Pancreas (tissue), 10 donors: ENCODE measurements at regions not wholly inside any gene's neighbourhood (a gene's known extent, or its start where the extent isn't known, plus 50 kb on each side); places are given as distances from the start of the nearest gene placed in this dataset.

Experiments used
- ATAC-seq, 4 donors: fragments of 200-7000 bp; cut with Tn5 transposase; one replicate each; pipeline versions ENCODE4 v1.8.0 to v1.9.1; 2020; ENCODE audit warnings: mild to moderate bottlenecking in 4 of 4, moderate library complexity in 4 of 4
- DNase-seq, 6 donors: peaks; one replicate each; pipeline ENCODE4 v3.0.0-alpha.2; 2020
- FAIRE-seq: peaks from 2 replicates; lab custom pipeline; 2012; peaks lifted over from hg19 to GRCh38; lab: Jason Lieb, UNC
- H3K27ac ChIP-seq, 4 donors: fragments of 200-600 bp; sonication (generic); 1 replicate in 3 of 4; 2 replicates in 1 of 4; pipeline versions ENCODE4 v1.5.0 to v1.8.0; 2020
- H3K27me3 ChIP-seq, 4 donors: fragments of 200-600 bp; one replicate each; pipeline ENCODE4 v1.8.0; 2021
- H3K36me3 ChIP-seq, 3 donors: fragments of 200-600 bp; sonication (generic) in 1 of 3; one replicate each; pipeline versions ENCODE4 v1.5.0 to v1.8.0; 2020 to 2021
- H3K4me1 ChIP-seq, 3 donors: fragments of 200-600 bp; one replicate each; pipeline ENCODE4 v1.8.0; 2021
- H3K4me3 ChIP-seq, 4 donors: fragments of 200-600 bp; sonication (generic) in 2 of 4; one replicate each; pipeline versions ENCODE4 v1.5.0 to v1.8.0; 2020 to 2021
- H3K9me3 ChIP-seq, 4 donors: fragments of 200-600 bp; one replicate each; pipeline ENCODE4 v1.8.0; 2021
- WGBS, 2 donors: extraction: QIAGEN DNeasy Blood & Tissue Kit; methylation state at CpG; one replicate each; pipeline ENCODE4 v1.1.7; 2013; 5-methylcytosine and 5-hydroxymethylcytosine counted together
- intact Hi-C, 3 donors: fragments of 100-400 bp; cut with DNase I; formaldehyde crosslinking; loops; one replicate each; pipeline versions ENCODE4 v1.11.1 to v1.14.2; 2022
- TF ChIP-seq, protein P1 (sequence below), 4 donors: fragments of 200-600 bp; sonication (generic) in 3 of 4; IDR thresholded peaks; one replicate each; pipeline versions ENCODE4 v1.5.0 to v1.8.0; 2021; ENCODE audit warnings: antibody characterized with exemption in 4 of 4
- donor health status: healthy with polysubstance abuse.
- donor health status: DM: no; HTN: no; CAD: no; lungs with moderate emphysema.
- donor health status: DM: no; HTN: no; CAD: no.
- donor health status: control.
- donor health status: control.
- donor health status: Bipolar disorder and iron deficiency.
- donor health status: DM: yes; HTN: yes; CAD: no.
- donor health status: DM: no; HTN: no; CAD: no.
- donor health status: DM: no; HTN: no; CAD: no.
- donor health status: DM: yes; HTN: yes; CAD: no.

DNA sequence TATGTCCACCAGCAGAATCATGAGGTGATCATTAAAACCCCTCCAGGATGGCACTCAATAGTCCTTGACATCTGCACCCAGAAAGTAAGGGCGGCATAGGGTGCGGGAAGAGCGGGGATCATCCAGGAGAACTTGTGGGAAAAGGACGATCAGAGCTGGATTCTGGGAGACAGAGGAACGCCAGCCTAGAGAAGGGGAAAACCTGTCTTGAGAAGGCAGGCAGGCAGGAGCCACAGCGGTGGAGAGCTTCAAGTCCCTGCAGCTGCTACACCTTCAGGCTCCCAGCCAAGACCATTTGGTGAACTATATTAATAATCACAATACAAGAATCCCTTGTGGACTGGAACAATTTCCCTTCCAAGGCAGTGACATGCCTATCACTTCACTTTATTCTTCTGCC, 134.3 kb downstream of the BUD13 start:
- Histone ChIP-seq H3K4me1 (no peaks in the 10 kb centered on the region), H3K27me3 (no peaks in the 10 kb centered on the region), H3K4me3 (no peak overlapping the region), H3K36me3 (no peaks in the 10 kb centered on the region), H3K9me3 (no peaks in the 10 kb centered on the region), H3K27ac (no peak overlapping the region)
- TF ChIP-seq, protein P1, sequence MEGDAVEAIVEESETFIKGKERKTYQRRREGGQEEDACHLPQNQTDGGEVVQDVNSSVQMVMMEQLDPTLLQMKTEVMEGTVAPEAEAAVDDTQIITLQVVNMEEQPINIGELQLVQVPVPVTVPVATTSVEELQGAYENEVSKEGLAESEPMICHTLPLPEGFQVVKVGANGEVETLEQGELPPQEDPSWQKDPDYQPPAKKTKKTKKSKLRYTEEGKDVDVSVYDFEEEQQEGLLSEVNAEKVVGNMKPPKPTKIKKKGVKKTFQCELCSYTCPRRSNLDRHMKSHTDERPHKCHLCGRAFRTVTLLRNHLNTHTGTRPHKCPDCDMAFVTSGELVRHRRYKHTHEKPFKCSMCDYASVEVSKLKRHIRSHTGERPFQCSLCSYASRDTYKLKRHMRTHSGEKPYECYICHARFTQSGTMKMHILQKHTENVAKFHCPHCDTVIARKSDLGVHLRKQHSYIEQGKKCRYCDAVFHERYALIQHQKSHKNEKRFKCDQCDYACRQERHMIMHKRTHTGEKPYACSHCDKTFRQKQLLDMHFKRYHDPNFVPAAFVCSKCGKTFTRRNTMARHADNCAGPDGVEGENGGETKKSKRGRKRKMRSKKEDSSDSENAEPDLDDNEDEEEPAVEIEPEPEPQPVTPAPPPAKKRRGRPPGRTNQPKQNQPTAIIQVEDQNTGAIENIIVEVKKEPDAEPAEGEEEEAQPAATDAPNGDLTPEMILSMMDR (IDR thresholded peaks at IDR 0.05) = no peak
- no peak for DNase-seq
- FAIRE-seq = no peak
- intact Hi-C loops = no loop called here
- ATAC-seq = no peak
- 71 to 81% methylated on average over 6 of the region's 6 CpGs for WGBS, 2 donors

DNA sequence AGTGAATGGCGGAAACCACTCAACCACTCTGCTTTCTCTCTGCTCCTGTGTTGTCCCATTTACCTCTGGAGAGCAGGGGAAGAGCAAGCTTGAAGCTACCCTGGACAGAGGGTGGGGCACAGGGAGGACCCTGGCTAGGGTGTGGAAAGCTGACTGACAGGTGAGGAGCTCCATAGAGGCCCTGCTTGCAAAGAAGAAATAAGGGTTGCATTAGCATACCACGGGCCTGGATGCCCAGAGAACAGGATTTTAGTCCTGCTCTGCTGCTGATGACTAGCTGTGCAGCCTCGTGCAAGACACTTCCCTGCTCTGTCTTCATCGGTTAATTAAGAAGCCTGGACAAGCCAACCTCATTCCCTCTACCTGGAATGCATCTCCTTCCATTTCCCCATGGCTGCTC, 135.0 kb downstream of the BUD13 start:
- WGBS, 2 donors = 55 to 66% methylated on average over 4 of the region's 4 CpGs
- ATAC-seq (no peak), FAIRE-seq (no peak), DNase-seq (no peak)
- H3K27ac ChIP-seq = no peak overlapping the region
- no peaks in the 10 kb centered on the region for H3K27me3 ChIP-seq
- intact Hi-C loops = no loop called here
- no peaks in the 10 kb centered on the region for H3K4me1 ChIP-seq
- no peaks in the 10 kb centered on the region for H3K36me3 ChIP-seq
- TF ChIP-seq, protein P1 (IDR thresholded peaks at IDR 0.05) = no peak
- H3K9me3 ChIP-seq = no peaks in the 10 kb centered on the region
- H3K4me3 ChIP-seq = no peak overlapping the region

DNA sequence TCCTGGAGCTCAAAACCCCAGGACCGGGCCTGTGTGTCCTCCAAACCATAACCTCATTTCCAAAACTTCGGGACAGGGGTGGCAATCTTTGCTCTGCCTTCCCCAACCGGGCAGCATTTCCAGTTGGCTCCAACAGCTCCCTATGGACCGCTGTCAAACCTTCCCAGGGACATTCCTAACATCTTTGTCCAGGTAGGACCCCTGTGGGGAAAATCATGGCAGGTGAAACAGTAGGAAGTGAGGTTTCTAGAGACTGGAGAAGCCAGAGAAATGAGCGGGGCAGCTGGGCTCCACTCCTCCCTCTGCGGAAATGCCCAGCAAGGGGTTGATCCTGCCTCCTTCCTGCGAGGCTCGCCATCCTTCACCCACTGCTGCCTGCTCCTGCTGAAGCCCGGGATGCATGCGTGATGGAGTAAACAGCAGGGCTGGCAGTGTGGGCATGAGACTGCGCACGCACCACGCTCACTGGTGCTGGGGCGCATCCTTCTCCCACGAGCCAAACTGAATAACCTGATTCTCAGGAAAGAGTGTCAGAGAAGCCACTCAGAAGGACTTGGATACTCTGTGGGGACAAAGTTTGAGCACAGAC, 136.4 kb downstream of the BUD13 start:
- no peak for FAIRE-seq
- H3K27ac ChIP-seq = no peak overlapping the region
- intact Hi-C loops = no loop called here
- H3K9me3 ChIP-seq = no peaks in the 10 kb centered on the region
- H3K27me3 ChIP-seq = no peaks in the 10 kb centered on the region
- no peak for DNase-seq
- H3K4me1 ChIP-seq = no peaks in the 10 kb centered on the region
- no peaks in the 10 kb centered on the region for H3K36me3 ChIP-seq
- ATAC-seq = no peak
- no peak overlapping the region for H3K4me3 ChIP-seq
- TF ChIP-seq, protein P1 (IDR thresholded peaks at IDR 0.05) = no peak
- WGBS, 2 donors = 72 to 74% methylated on average over 15 of the region's 15 CpGs

DNA sequence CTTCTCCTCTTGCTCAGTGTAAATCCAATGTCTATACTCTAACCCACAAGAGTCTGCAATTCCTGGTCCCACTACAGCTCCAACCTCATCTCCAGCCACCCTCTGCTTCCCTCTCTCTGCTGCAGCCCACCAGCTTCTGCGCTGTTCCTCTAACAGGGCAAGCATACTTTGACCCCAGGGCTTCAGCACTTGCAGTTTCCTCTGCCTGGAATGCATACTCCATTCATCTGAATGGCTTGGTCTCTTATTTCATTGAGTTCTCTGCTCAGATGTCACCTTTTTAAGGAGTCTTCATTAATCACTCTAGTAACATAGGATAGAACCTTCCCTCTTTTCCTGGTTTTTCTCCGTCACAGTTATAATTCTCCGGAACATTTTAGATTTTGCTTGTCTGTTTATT, 141.6 kb downstream of the BUD13 start:
- H3K36me3 ChIP-seq = no peaks in the 10 kb centered on the region
- 65 to 86% methylated on average over 3 of the region's 3 CpGs for WGBS, 2 donors
- intact Hi-C loops = no loop called here

DNA sequence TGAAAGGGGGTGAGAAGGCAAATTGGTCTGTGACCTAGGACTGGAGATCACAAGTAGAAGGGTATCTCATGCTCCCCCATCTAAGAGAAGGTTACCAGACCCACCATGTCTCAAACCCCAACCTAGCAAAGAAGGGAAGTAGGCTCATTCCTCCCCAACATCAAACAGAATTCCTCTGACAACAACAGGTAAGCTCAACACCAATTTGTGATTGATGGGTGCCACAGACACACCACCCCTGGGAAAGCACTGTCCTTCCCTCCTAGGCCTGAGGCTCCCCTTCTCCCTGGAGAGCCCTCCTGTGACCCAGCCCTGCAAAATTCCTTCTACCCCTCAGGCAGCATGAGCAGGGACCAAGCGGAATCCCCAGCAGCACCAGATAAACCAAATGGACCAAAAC, 154.3 kb downstream of the BUD13 start:
- Histone ChIP-seq H3K4me1 (no peaks in the 10 kb centered on the region), H3K4me3 (no peak overlapping the region), H3K27me3 (peaks cover 0 to 3% (median 0%) of the 10 kb centered on the region in 4 donors), H3K36me3 (no peaks in the 10 kb centered on the region), H3K9me3 (no peaks in the 10 kb centered on the region), H3K27ac (no peak overlapping the region)
- intact Hi-C loops = no loop called here
- no peak for ATAC-seq
- WGBS, 2 donors = 70 to 96% methylated on average over 1 of the region's 1 CpG
- FAIRE-seq = no peak
- TF ChIP-seq, protein P1 (IDR thresholded peaks at IDR 0.05) = no peak
- peak in 1 of 6 donors; percentile 3 for DNase-seq

More for the DNA sequence above, 141.6 kb downstream of the BUD13 start:
- H3K9me3 ChIP-seq = no peaks in the 10 kb centered on the region
- TF ChIP-seq, protein P1 (IDR thresholded peaks at IDR 0.05) = no peak
- DNase-seq = peak in 1 of 6 donors; percentile 2
- H3K27ac ChIP-seq = no peak overlapping the region
- no peaks in the 10 kb centered on the region for H3K27me3 ChIP-seq
- no peak for ATAC-seq
- no peak for FAIRE-seq
- H3K4me1 ChIP-seq = no peaks in the 10 kb centered on the region
- no peak overlapping the region for H3K4me3 ChIP-seq
